ENCODE measurements at regions not wholly inside any gene's neighbourhood (a gene's known extent, or its start where the extent isn't known, plus 50 kb on each side); places are given as distances from the start of the nearest gene placed in this dataset.

DNA sequence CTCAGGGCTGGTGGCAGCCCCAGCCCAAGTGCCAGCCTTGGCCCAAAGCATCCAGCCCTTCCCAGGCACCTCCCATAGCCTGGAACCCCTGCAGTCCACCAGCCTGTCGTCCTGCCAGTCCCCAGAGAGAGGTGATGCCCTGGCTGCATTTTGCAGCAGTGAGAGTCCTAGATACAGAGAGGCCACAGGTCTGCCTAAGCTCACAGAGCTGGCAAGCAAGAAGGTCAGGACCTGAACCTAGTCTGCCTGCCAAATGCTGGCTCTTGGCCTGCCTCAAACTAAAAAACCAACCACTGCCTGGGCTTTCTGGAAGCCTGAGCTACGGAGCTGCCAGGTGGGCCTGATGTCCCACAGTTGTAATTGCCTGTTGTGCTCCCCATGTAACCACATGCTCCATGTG is 164.9 kb downstream of the PHETA1 start:
- Histone ChIP-seq H3K79me1 (ENCODE audit: low read depth, low read length) (no peaks in the 10 kb centered on the region; the same call in 1 of the 2 replicates), H3K4me3 (ENCODE audit: extremely low read depth in 1 of 4, insufficient read depth in 2 of 4, low read depth in 3 of 4, low read length in 4 of 4) (no peak overlapping the region), H3K36me3 (ENCODE audit: control insufficient read depth in 2 of 4, insufficient read depth in 4 of 4, low read length in 3 of 4) (no peaks in the 10 kb centered on the region), H2AFZ (ENCODE audit: low read length) (no peak overlapping the region), H3K27ac (ENCODE audit: low read depth, low read length) (no peak overlapping the region), H2AK5ac (ENCODE audit: low read depth, low read length) (no peak overlapping the region), H2BK20ac (ENCODE audit: low read length) (no peak overlapping the region), H4K20me1 (replicated peaks in 1 of 2; ENCODE audit: control insufficient read depth in 1 of 2, insufficient read depth in 2 of 2, low read length in 2 of 2) (peaks cover 0 to 9% of the 10 kb centered on the region in 2 experiments), H3K23me2 (ENCODE audit: low read depth, low read length) (no peaks in the 10 kb centered on the region; the same call in 1 of the 2 replicates), H3K9me3 (ENCODE audit: insufficient read depth in 2 of 2, low read depth in 1 of 2, low read length in 1 of 2) (no peaks in the 10 kb centered on the region), H2BK12ac (ENCODE audit: low read depth, low read length) (no peak overlapping the region), H3K4me2 (ENCODE audit: insufficient read depth in 1 of 2, low read depth in 2 of 2, low read length in 2 of 2) (no peak overlapping the region), H3K23ac (ENCODE audit: insufficient read length) (no peak overlapping the region), H2BK15ac (ENCODE audit: low read length) (no peak overlapping the region), H4K5ac (ENCODE audit: insufficient read length, low read depth, low read length) (no peak overlapping the region), H3K27me3 (replicated peaks in 1 of 4; ENCODE audit: control insufficient read depth in 3 of 4, extremely low read depth in 1 of 4, insufficient read depth in 3 of 4, low read length in 3 of 4) (no peaks in the 10 kb centered on the region), H3K56ac (replicated peaks; ENCODE audit: insufficient read length, low read depth, low read length) (no peak overlapping the region), H3K14ac (ENCODE audit: insufficient read length) (no peak overlapping the region), H4K8ac (ENCODE audit: extremely low read depth, insufficient read depth, low read length) (no peak overlapping the region), H4K91ac (replicated peaks; ENCODE audit: insufficient read length, low read length) (no peak overlapping the region), H3K4ac (replicated peaks; ENCODE audit: insufficient read length, low read depth, low read length) (no peak overlapping the region), H2BK120ac (replicated peaks; ENCODE audit: low read depth, low read length) (no peak overlapping the region), H3K4me1 (replicated peaks in 1 of 4; ENCODE audit: control insufficient read depth in 3 of 4, insufficient read depth in 4 of 4, low read length in 3 of 4) (peaks cover 0 to 8% (median 4%) of the 10 kb centered on the region in 4 experiments; a peak in 5 of 7 replicates), H3K9ac (replicated peaks in 1 of 4; ENCODE audit: extremely low read depth in 1 of 4, low read depth in 3 of 4, low read length in 3 of 4) (no peak overlapping the region), H3K79me2 (ENCODE audit: control insufficient read depth in 1 of 2, insufficient read depth in 2 of 2, low read length in 2 of 2) (no peaks in the 10 kb centered on the region), H2BK5ac (ENCODE audit: low read depth, low read length) (no peak overlapping the region), H3K18ac (ENCODE audit: extremely low read depth, low read length) (no peak overlapping the region)
- ChIA-PET POLR2A (ENCODE audit: partially characterized antibody) (no interaction called here), CTCF (ENCODE audit: partially characterized antibody) (interaction anchor here (0.6 to 3.0 kb wide), 2 partner anchors 65 to 96 kb away, joined by 3 to 13 read pairs; no protein-coding TSS in a partner anchor)
- DNase-seq (ENCODE audit: low read depth in 1 of 2, low spot score in 2 of 2) (no peak), FAIRE-seq (no peak)
- WGBS, 2 experiments (ENCODE audit: extremely low coverage in 1 of 2, insufficient coverage in 1 of 2, insufficient read length in 1 of 2, insufficient replicate concordance in 2 of 2, low coverage in 1 of 2, low lambda C conversion rate in 2 of 2, missing lambda C conversion rate in 1 of 2) = 83% methylated on average over 2 of the region's 2 CpGs; no CpG with 5 or more reads in 1 of the 2 experiments
- no peak for TF ChIP-seq HDAC6 (IDR thresholded peaks at IDR 0.05; ENCODE audit: low read depth, low read length)
- TF ChIP-seq JUN (IDR thresholded peaks at IDR 0.05; ENCODE audit: low read depth, low read length) = no peak
- no peak for TF ChIP-seq POU5F1 (IDR thresholded peaks at IDR 0.05; ENCODE audit: low read depth, low read length)
- no peak for TF ChIP-seq TAF1 (IDR thresholded peaks at IDR 0.05; ENCODE audit: low read depth, low read length)
- no peak for TF ChIP-seq KDM5A (IDR thresholded peaks at IDR 0.05; ENCODE audit: low read length)
- TF ChIP-seq BRCA1 (IDR thresholded peaks at IDR 0.05; ENCODE audit: low read depth, low read length) = no peak
- no peak for TF ChIP-seq MAFK (IDR thresholded peaks at IDR 0.05; ENCODE audit: low read depth, low read length)
- TF ChIP-seq TEAD4 (IDR thresholded peaks at IDR 0.05; ENCODE audit: low read depth, low read length) = no peak
- no peak for TF ChIP-seq RXRA (IDR thresholded peaks at IDR 0.05; ENCODE audit: insufficient read depth, low read depth, low read length)
- TF ChIP-seq, protein P1, sequence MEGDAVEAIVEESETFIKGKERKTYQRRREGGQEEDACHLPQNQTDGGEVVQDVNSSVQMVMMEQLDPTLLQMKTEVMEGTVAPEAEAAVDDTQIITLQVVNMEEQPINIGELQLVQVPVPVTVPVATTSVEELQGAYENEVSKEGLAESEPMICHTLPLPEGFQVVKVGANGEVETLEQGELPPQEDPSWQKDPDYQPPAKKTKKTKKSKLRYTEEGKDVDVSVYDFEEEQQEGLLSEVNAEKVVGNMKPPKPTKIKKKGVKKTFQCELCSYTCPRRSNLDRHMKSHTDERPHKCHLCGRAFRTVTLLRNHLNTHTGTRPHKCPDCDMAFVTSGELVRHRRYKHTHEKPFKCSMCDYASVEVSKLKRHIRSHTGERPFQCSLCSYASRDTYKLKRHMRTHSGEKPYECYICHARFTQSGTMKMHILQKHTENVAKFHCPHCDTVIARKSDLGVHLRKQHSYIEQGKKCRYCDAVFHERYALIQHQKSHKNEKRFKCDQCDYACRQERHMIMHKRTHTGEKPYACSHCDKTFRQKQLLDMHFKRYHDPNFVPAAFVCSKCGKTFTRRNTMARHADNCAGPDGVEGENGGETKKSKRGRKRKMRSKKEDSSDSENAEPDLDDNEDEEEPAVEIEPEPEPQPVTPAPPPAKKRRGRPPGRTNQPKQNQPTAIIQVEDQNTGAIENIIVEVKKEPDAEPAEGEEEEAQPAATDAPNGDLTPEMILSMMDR (IDR thresholded peaks at IDR 0.05; ENCODE audit: control extremely low read depth in 1 of 3, insufficient read depth in 1 of 3, low read depth in 1 of 3, low read length in 3 of 3) = no peak
- no peak for TF ChIP-seq RAD21 (IDR thresholded peaks at IDR 0.05 in 1 of 2, conservative IDR thresholded peaks at IDR 0.05 in 1 of 2; ENCODE audit: low read depth in 2 of 2, low read length in 2 of 2)
- no peak for TF ChIP-seq JUND (IDR thresholded peaks at IDR 0.05; ENCODE audit: low read length)
- TF ChIP-seq RFX5 (IDR thresholded peaks at IDR 0.05; ENCODE audit: borderline replicate concordance, low read depth, low read length) = no peak
